WERI-Rb-1 (cell line): ENCODE measurements at regions not wholly inside any gene's neighbourhood (a gene's known extent, or its start where the extent isn't known, plus 50 kb on each side); places are given as distances from the start of the nearest gene placed in this dataset.

Source experiments
- DNase-seq: peaks from one replicate; pipeline ENCODE4 v3.0.0-alpha.2; 2020
- H3K27ac ChIP-seq: fragments of 250-450 bp; sonication (Bioruptor Pico); 2 replicates; pipeline ENCODE4 v1.5.1; 2020; ENCODE audit warnings: mild to moderate bottlenecking, moderate library complexity
- H3K27me3 ChIP-seq: fragments of 250-450 bp; sonication (Bioruptor Pico); 2 replicates; pipeline ENCODE4 v1.5.1; 2021; ENCODE audit warnings: mild to moderate bottlenecking, low read depth, moderate library complexity; ENCODE audit not compliant: insufficient read depth, severe bottlenecking
- H3K36me3 ChIP-seq: fragments of 250-450 bp; sonication (Bioruptor Pico); 2 replicates; pipeline ENCODE4 v1.5.1; 2020; ENCODE audit warnings: mild to moderate bottlenecking, moderate library complexity
- H3K4me3 ChIP-seq: 2 replicates; pipeline ENCODE4 v1.5.1; 2011; ENCODE audit warnings: low read depth, mild to moderate bottlenecking, control low read depth, low read length
- H3K9me3 ChIP-seq: fragments of 250-450 bp; sonication (Bioruptor Pico); 2 replicates; pipeline ENCODE4 v1.5.1; 2021; ENCODE audit warnings: mild to moderate bottlenecking, moderate library complexity; ENCODE audit not compliant: severe bottlenecking
- TF ChIP-seq, protein P1 (sequence below): IDR thresholded peaks from 2 replicates; pipeline ENCODE4 v1.5.1; 2011; ENCODE audit warnings: low read depth, mild to moderate bottlenecking, control low read depth, inconsistent platforms, low read length

DNA sequence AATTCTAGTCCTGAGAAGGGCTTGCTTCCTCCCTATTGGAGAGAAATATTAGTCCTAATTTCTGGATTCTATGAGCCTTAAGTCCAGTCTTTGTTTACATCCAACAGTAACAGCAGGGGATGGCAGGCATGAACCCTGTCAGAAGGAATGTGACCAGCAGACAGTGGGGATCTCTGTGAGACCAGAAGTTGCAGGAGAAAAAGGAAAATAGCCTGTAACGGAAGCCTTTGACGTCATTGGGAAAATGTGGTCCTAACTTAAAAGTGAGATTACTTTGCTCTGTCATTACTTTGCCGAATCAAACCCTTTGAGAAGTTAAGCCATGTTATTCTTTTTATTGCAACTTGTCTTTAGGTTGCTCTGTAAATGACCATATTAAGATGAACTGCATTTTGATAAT is 218.2 kb upstream of the PRICKLE1 start:
- no peak for DNase-seq
- Histone ChIP-seq H3K27me3 (no peaks in the 10 kb centered on the region), H3K27ac (no peak overlapping the region), H3K4me3 (no peak overlapping the region), H3K9me3 (no peaks in the 10 kb centered on the region), H3K36me3 (no peaks in the 10 kb centered on the region)
- TF ChIP-seq, protein P1, sequence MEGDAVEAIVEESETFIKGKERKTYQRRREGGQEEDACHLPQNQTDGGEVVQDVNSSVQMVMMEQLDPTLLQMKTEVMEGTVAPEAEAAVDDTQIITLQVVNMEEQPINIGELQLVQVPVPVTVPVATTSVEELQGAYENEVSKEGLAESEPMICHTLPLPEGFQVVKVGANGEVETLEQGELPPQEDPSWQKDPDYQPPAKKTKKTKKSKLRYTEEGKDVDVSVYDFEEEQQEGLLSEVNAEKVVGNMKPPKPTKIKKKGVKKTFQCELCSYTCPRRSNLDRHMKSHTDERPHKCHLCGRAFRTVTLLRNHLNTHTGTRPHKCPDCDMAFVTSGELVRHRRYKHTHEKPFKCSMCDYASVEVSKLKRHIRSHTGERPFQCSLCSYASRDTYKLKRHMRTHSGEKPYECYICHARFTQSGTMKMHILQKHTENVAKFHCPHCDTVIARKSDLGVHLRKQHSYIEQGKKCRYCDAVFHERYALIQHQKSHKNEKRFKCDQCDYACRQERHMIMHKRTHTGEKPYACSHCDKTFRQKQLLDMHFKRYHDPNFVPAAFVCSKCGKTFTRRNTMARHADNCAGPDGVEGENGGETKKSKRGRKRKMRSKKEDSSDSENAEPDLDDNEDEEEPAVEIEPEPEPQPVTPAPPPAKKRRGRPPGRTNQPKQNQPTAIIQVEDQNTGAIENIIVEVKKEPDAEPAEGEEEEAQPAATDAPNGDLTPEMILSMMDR, result no peak

DNA sequence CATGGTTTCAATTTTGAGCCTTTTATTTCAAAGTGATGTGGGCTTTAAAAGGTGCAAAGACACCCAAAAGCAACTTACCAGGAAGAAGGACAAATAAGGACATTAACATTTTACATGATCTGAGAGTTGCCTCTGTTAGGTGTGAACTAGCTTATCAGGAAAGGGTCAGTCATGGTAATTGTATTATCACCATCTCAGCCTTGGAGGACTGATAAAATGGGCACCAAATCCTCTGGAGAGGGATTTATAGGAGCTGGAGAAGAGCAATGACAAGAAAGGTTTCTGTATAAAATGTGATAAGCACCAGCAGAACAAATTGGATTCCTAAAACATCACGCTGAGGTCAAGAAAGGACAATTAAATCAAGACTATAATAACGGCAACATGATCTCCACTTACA is 217.7 kb upstream of the PRICKLE1 start:
- Histone ChIP-seq H3K27me3 (no peaks in the 10 kb centered on the region), H3K9me3 (no peaks in the 10 kb centered on the region), H3K4me3 (no peak overlapping the region), H3K36me3 (no peaks in the 10 kb centered on the region), H3K27ac (no peak overlapping the region)
- DNase-seq, result no peak
- TF ChIP-seq, protein P1, result no peak

DNA sequence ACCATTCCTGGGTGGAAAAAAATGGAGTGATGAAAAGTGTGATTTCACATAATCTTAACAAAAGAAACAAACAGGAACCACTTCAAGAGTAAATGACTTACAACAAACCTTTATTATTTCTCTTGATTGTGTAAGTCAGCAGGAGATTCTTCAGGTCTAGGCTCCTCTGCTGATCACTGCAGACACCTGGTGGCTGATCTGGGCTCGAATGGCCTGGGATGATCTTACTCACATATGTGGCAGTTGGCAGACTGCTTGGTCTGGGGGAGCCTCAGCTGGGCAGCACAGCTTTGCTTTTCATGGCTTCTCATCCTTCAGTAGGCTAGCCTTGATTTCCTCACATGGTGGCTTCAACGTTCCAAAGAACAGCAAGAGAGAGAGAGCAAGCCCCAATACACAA is 215.4 kb upstream of the PRICKLE1 start:
- TF ChIP-seq, protein P1, result peak; percentile 26; the same call in 1 of the 2 replicates
- DNase-seq, result peak; percentile 21
- no peak overlapping the region for H3K27ac ChIP-seq
- H3K9me3 ChIP-seq, result no peaks in the 10 kb centered on the region
- H3K27me3 ChIP-seq, result no peaks in the 10 kb centered on the region
- no peaks in the 10 kb centered on the region for H3K36me3 ChIP-seq
- no peak overlapping the region for H3K4me3 ChIP-seq

DNA sequence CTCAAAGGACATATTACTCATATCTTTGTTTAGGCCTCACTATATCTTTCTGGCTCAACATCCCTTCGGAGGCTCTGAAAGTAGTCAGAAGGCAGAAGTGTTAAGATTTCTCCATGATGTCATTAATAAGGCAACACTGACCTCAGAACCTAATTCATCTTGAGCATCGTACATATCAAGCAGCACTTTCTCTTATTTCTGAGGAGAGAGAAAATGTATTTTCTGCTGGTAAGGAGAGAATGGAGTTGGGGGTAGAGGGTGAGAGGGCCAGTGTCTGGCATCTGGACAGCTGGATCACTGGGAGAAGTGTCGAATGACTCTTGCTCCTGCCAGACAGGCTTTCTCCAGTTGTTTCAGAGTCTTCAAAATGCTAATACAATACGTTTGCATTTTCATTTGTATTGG is 213.2 kb upstream of the PRICKLE1 start:
- Histone ChIP-seq H3K36me3 (no peaks in the 10 kb centered on the region), H3K4me3 (no peak overlapping the region), H3K9me3 (no peaks in the 10 kb centered on the region), H3K27ac (no peak overlapping the region), H3K27me3 (no peaks in the 10 kb centered on the region)
- no peak for DNase-seq
- TF ChIP-seq, protein P1, result no peak

DNA sequence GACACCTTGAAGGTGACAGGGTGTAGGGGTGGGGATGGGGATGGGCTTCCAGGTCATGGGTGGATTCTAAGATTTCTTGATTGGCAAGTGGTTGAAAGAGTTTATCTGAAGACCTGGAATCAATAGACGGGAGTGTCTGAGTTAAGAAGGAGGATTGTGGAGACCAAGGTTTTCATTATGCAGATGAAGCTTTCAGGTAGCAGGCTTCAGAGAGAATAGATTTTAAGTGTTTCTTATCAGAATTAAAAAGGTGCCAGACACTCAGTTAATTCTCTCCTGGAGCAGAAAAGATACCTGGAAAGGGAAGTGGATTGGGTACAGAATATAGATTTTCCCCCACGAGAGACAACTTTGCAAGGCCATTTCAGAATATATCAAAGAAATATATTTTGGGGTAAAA is 211.7 kb upstream of the PRICKLE1 start:
- Histone ChIP-seq H3K9me3 (no peaks in the 10 kb centered on the region), H3K36me3 (no peaks in the 10 kb centered on the region), H3K27me3 (no peaks in the 10 kb centered on the region), H3K27ac (no peak overlapping the region), H3K4me3 (no peak overlapping the region)
- TF ChIP-seq, protein P1, result no peak
- no peak for DNase-seq

DNA sequence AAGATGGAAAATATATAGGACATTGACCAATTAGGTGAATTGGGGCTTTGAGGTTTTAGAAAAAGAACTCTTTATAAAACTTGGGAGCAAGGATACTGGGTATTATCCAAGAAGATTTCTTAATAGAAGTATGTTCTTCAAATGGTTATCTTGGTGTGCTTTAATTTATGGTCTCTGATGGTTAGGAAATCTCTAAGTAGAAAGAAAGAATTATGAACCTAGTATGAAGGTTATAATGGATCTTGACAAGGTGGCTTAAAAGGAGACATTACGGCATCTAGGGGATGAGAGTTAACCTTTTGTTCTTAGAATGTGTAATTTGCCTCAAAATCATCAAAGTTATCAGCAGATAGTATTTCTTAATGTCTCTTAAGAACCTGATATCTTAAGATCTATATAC is 210.4 kb upstream of the PRICKLE1 start:
- H3K27me3 ChIP-seq, result no peaks in the 10 kb centered on the region
- H3K27ac ChIP-seq, result no peak overlapping the region
- no peaks in the 10 kb centered on the region for H3K9me3 ChIP-seq
- TF ChIP-seq, protein P1, result no peak
- DNase-seq, result no peak
- no peaks in the 10 kb centered on the region for H3K36me3 ChIP-seq
- no peak overlapping the region for H3K4me3 ChIP-seq
